H1 (cell line): ENCODE measurements at regions not wholly inside any gene's neighbourhood (a gene's known extent, or its start where the extent isn't known, plus 50 kb on each side); places are given as distances from the start of the nearest gene placed in this dataset.

Source experiments
- SP1 ChIP-seq: IDR thresholded peaks from 2 replicates; pipeline ENCODE4 v1.6.1; 2011; ENCODE audit warnings: low read depth, low read length
- SRF ChIP-seq: IDR thresholded peaks from 2 replicates; pipeline ENCODE4 v1.6.1; 2011; ENCODE audit warnings: mild to moderate bottlenecking, low read depth, low read length, moderate library complexity
- TAF1 ChIP-seq: IDR thresholded peaks from 2 replicates; pipeline ENCODE4 v1.6.1; 2011; ENCODE audit warnings: mild to moderate bottlenecking, low read depth, low read length
- TEAD4 ChIP-seq: IDR thresholded peaks from 2 replicates; pipeline ENCODE4 v1.6.1; 2012; ENCODE audit warnings: low read depth, low read length, inconsistent platforms, mixed read lengths

DNA sequence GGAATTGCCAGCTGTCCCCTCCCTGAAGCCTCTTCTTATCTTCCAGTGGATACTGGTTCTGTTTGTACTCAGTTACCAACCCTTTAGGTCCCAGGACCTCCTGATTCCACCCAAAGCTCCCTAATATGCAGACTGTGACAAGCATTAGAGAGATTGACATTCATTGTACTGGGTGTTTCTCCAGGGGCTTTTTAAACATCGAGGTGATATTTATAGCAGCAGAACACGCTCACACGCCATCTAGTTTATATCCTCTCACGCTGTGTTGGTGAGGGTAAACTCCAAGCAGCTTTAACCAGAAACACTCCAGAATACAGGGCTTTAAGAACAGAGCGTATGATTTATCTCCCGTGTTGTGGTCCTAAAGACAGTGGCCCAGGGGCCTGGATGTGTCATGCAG is 238.4 kb downstream of the IRF8 start (continued):
- no peak for TF ChIP-seq SRF
- TF ChIP-seq TAF1: no peak
- TF ChIP-seq SP1: no peak
- no peak for TF ChIP-seq TEAD4
- TF ChIP-seq, all 59 proteins: peak for 0
